Glutamatergic neuron (in vitro differentiated cells): ENCODE measurements at regions not wholly inside any gene's neighbourhood (a gene's known extent, or its start where the extent isn't known, plus 50 kb on each side); places are given as distances from the start of the nearest gene placed in this dataset.

Experiments
- DNase-seq: peaks from one replicate; pipeline ENCODE4 v3.0.0; 2022
- H3K27ac Mint-ChIP-seq: one replicate; pipeline ENCODE4 v1.8.0; 2020; ENCODE audit warnings: mild to moderate bottlenecking, mixed read lengths, inconsistent platforms; ENCODE audit not compliant: unreplicated experiment
- H3K27me3 Mint-ChIP-seq: one replicate; pipeline ENCODE4 v1.8.0; 2020; ENCODE audit warnings: mild to moderate bottlenecking, moderate library complexity, mixed read lengths, inconsistent platforms; ENCODE audit not compliant: unreplicated experiment
- H3K36me3 Mint-ChIP-seq: one replicate; pipeline ENCODE4 v1.8.0; 2020; ENCODE audit warnings: mild to moderate bottlenecking, mixed read lengths, inconsistent platforms; ENCODE audit not compliant: unreplicated experiment
- H3K4me1 Mint-ChIP-seq: one replicate; pipeline ENCODE4 v1.8.0; 2020; ENCODE audit warnings: mild to moderate bottlenecking, low read depth, mixed read lengths, inconsistent platforms; ENCODE audit not compliant: unreplicated experiment
- H3K4me3 Mint-ChIP-seq: one replicate; pipeline ENCODE4 v1.8.0; 2020; ENCODE audit warnings: mild to moderate bottlenecking, mixed read lengths, inconsistent platforms; ENCODE audit not compliant: unreplicated experiment
- H3K9me3 Mint-ChIP-seq: one replicate; pipeline ENCODE4 v1.8.0; 2020; ENCODE audit warnings: mild to moderate bottlenecking, moderate library complexity, mixed read lengths, inconsistent platforms; ENCODE audit not compliant: unreplicated experiment
- CTCF ChIP-seq: fragments of 200-600 bp; sonication (generic); IDR thresholded peaks from one replicate; pipeline ENCODE4 v1.5.0; 2021; ENCODE audit not compliant: partially characterized antibody, unreplicated experiment

- no peak overlapping the region for H3K27ac Mint-ChIP-seq
- no peaks in the 10 kb centered on the region for H3K27me3 Mint-ChIP-seq
- no peaks in the 10 kb centered on the region for H3K9me3 Mint-ChIP-seq
- H3K4me1 Mint-ChIP-seq, result no peaks in the 10 kb centered on the region
- DNase-seq, result no peak
- no peak overlapping the region for H3K4me3 Mint-ChIP-seq
- TF ChIP-seq CTCF, result no peak
- peaks cover 8% of the 10 kb centered on the region for H3K36me3 Mint-ChIP-seq
Observed at GRCh38 chr2:126599062-126599461, 56.9 kb upstream of the GYPC start.

GRCh38 chr2:126600742-126601141 is 55.2 kb upstream of the GYPC start:
- DNase-seq, result no peak
- Mint-ChIP-seq H3K4me1 (no peaks in the 10 kb centered on the region), H3K9me3 (peaks cover 3% of the 10 kb centered on the region), H3K27ac (no peak overlapping the region), H3K36me3 (peaks cover 14% of the 10 kb centered on the region), H3K27me3 (no peaks in the 10 kb centered on the region), H3K4me3 (no peak overlapping the region)
- TF ChIP-seq CTCF, result no peak

GRCh38 chr2:126602334-126602733 is 53.6 kb upstream of the GYPC start:
- no peak overlapping the region for H3K4me3 Mint-ChIP-seq
- no peak for DNase-seq
- H3K4me1 Mint-ChIP-seq, result no peaks in the 10 kb centered on the region
- H3K27me3 Mint-ChIP-seq, result no peaks in the 10 kb centered on the region
- peaks cover 14% of the 10 kb centered on the region for H3K36me3 Mint-ChIP-seq
- H3K27ac Mint-ChIP-seq, result no peak overlapping the region
- TF ChIP-seq CTCF, result no peak
- peaks cover 3% of the 10 kb centered on the region for H3K9me3 Mint-ChIP-seq
